Non-pigmented ciliary epithelial cell (primary cell): ENCODE measurements at regions not wholly inside any gene's neighbourhood (a gene's known extent, or its start where the extent isn't known, plus 50 kb on each side); places are given as distances from the start of the nearest gene placed in this dataset.

ENCODE experiments used
- DNase-seq: peaks from one replicate; pipeline ENCODE4 v3.0.0-alpha.2; 2010; ENCODE audit warnings: low read depth

GRCh38 chr3:104510131-104510849 is 856.4 kb upstream of the ALCAM start:
- no peak for DNase-seq

GRCh38 chr3:104514371-104514770 is 852.3 kb upstream of the ALCAM start:
- DNase-seq = no peak

- DNase-seq = no peak
Observed at GRCh38 chr3:104514776-104515175, 851.9 kb upstream of the ALCAM start.

- no peak for DNase-seq
Observed at GRCh38 chr3:104519068-104519467, 847.6 kb upstream of the ALCAM start.

- no peak for DNase-seq
Observed at GRCh38 chr3:104519468-104520227, 847.1 kb upstream of the ALCAM start.

GRCh38 chr3:104520228-104520655 is 846.5 kb upstream of the ALCAM start:
- no peak for DNase-seq

- no peak for DNase-seq
Observed at GRCh38 chr3:104521606-104522336, 844.9 kb upstream of the ALCAM start.

GRCh38 chr3:104523136-104523535 is 843.6 kb upstream of the ALCAM start:
- DNase-seq = no peak

GRCh38 chr3:104526901-104527401 is 839.8 kb upstream of the ALCAM start:
- no peak for DNase-seq

GRCh38 chr3:104530934-104531333 is 835.8 kb upstream of the ALCAM start:
- DNase-seq = no peak

GRCh38 chr3:104536715-104537114 is 830.0 kb upstream of the ALCAM start:
- DNase-seq = no peak

- no peak for DNase-seq
Observed at GRCh38 chr3:104537323-104537722, 829.4 kb upstream of the ALCAM start.

- no peak for DNase-seq
Observed at GRCh38 chr3:104546301-104546700, 820.4 kb upstream of the ALCAM start.

- DNase-seq = no peak
Observed at GRCh38 chr3:104547031-104547430, 819.7 kb upstream of the ALCAM start.

- no peak for DNase-seq
Observed at GRCh38 chr3:104548401-104548800, 818.3 kb upstream of the ALCAM start.

- DNase-seq = no peak
Observed at GRCh38 chr3:104549099-104549714, 817.5 kb upstream of the ALCAM start.

- DNase-seq = no peak
Observed at GRCh38 chr3:104553121-104553520, 813.6 kb upstream of the ALCAM start.

GRCh38 chr3:104554425-104554824 is 812.3 kb upstream of the ALCAM start:
- no peak for DNase-seq

GRCh38 chr3:104555728-104556127 is 811.0 kb upstream of the ALCAM start:
- no peak for DNase-seq

- no peak for DNase-seq
Observed at GRCh38 chr3:104556372-104557078, 810.2 kb upstream of the ALCAM start.

GRCh38 chr3:104561324-104561723 is 805.4 kb upstream of the ALCAM start:
- DNase-seq = no peak
